OCI-LY1 (cell line): ENCODE measurements at regions not wholly inside any gene's neighbourhood (a gene's known extent, or its start where the extent isn't known, plus 50 kb on each side); places are given as distances from the start of the nearest gene placed in this dataset.

ENCODE experiments used
- EZH2 ChIP-seq: fragments of 200-600 bp; sonication (generic), shearing (Covaris generic); IDR thresholded peaks from 2 replicates; pipeline ENCODE4 v1.8.0; 2017; ENCODE audit warnings: borderline replicate concordance, mixed run types, mild to moderate bottlenecking, antibody characterized with exemption, low read length, moderate library complexity, mixed read lengths
- TF ChIP-seq, protein P1 (sequence below): fragments of 200-600 bp; sonication (generic), shearing (Covaris generic); IDR thresholded peaks from 2 replicates; pipeline ENCODE4 v1.5.1; 2017; ENCODE audit warnings: mild to moderate bottlenecking, antibody characterized with exemption, low read length, moderate library complexity, mixed read lengths

DNA sequence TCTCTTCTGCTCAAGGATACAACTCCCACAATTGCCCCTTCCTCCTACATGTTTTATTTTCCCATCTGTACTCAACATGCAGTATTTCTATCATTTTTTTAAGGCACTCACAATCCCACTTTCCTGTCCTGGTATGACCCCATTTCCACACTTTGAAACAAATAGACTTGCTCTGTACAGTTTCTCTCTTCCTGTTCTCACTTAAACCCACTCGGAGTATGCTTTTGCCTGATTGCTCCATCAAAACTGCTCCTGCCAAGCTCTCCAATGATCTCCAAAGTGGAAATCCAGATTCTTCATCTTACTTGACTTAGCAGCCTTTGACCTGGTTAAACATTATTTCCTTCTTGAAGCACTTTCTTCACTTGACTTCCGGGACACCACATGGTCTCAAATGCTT lies 384.5 kb downstream of the SEC23A start:
- TF ChIP-seq, protein P1, sequence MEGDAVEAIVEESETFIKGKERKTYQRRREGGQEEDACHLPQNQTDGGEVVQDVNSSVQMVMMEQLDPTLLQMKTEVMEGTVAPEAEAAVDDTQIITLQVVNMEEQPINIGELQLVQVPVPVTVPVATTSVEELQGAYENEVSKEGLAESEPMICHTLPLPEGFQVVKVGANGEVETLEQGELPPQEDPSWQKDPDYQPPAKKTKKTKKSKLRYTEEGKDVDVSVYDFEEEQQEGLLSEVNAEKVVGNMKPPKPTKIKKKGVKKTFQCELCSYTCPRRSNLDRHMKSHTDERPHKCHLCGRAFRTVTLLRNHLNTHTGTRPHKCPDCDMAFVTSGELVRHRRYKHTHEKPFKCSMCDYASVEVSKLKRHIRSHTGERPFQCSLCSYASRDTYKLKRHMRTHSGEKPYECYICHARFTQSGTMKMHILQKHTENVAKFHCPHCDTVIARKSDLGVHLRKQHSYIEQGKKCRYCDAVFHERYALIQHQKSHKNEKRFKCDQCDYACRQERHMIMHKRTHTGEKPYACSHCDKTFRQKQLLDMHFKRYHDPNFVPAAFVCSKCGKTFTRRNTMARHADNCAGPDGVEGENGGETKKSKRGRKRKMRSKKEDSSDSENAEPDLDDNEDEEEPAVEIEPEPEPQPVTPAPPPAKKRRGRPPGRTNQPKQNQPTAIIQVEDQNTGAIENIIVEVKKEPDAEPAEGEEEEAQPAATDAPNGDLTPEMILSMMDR = no peak
- TF ChIP-seq EZH2 = no peak
